ENCODE measurements at regions not wholly inside any gene's neighbourhood (a gene's known extent, or its start where the extent isn't known, plus 50 kb on each side); places are given as distances from the start of the nearest gene placed in this dataset.

DNA sequence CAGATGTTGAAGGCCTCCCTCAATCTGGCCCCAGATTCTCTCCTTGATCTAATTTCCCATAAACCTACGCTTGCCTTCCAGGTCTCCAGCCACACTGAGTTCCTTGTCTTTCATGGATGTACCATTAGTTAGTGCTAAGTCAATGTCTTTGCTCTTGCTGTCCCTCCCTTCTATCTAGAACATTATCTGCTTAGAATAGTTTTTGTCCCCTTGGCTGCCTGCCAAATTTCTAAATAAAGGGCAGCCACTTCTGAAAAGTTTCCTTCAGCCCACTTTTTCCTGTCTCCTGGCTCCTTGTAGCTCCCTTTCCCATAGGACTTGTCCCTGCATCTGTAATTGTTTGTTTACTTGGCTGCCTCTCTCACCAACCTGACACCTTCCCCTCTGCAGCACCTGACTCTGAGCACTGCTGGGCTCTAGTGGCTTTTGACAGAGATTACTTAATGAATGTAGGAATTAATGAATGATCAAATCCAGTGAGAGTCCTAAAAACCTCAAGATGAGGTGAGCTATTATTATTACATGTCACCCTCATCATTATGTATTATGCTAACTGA, 58.3 kb downstream of the CXCL12 start:
- Histone ChIP-seq H3K4me1 (ENCODE audit: control insufficient read depth in 1 of 2, extremely low read depth in 1 of 2, insufficient read depth in 2 of 2, low read length in 2 of 2) (no peaks in the 10 kb centered on the region), H3K27me3 (replicated peaks in 1 of 2; ENCODE audit: control insufficient read depth in 2 of 2, extremely low read depth in 1 of 2, insufficient read depth in 2 of 2, low read length in 1 of 2) (no peaks in the 10 kb centered on the region), H3K36me3 (ENCODE audit: control insufficient read depth in 2 of 2, extremely low read depth in 1 of 2, insufficient read depth in 1 of 2, low read length in 1 of 2) (no peaks in the 10 kb centered on the region), H3K9me3 (no peaks in the 10 kb centered on the region), H3K27ac (ENCODE audit: low read length) (no peak overlapping the region), H3K4me3 (ENCODE audit: control insufficient read depth in 1 of 2, extremely low read depth in 1 of 2, low read length in 1 of 2) (no peak overlapping the region)
- DNase-seq (no peak), ATAC-seq (replicated peaks in 1 of 4) (no peak)
- POLR2A ChIA-PET = no interaction called here
- Mint-ChIP-seq H3K27ac (no peak overlapping the region), H3K36me3 (no peaks in the 10 kb centered on the region), H3K4me1 (no peaks in the 10 kb centered on the region), H3K4me3 (no peak overlapping the region), H3K27me3 (peaks cover 7 to 19% of the 10 kb centered on the region in 2 donors), H3K9me3 (no peaks in the 10 kb centered on the region)
- no CpG with 5 or more reads among the region's 1 CpG for WGBS (ENCODE audit: insufficient coverage)
- CTCF ChIA-PET = no interaction called here

DNA sequence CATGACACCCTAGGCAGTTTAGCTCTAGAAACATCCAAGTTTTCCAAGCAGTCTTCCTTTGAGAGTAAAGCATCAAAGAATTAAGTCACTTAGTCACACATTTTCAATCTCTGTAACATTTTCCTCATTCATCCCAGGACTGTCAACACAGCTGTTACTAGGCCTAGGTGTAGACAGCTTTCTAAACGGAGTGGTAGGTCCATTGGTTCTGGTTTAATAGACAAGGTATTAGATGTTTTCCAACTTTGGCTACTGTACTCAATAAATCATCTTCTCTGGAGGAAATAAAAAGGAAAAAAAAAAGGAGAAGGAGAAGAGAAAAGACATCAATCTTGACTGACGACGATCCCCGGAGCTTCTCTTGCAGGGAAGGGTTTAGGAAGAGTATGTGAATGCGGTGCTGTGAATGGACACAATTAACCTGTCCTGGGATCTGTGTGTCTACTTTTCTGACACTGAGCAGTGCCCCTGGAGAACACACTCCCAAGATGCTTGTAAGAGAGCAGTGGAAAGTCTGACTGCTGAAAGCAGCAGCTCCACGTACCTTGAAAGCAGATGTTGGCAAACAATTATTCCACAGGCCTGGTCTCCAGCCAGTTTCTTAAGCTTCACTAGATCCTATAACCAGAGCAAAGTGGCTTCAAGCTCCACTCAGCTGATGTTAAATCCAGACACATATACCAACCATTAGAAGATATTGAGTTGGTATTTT, 59.1 kb downstream of the CXCL12 start:
- Histone ChIP-seq H3K4me1 (ENCODE audit: control insufficient read depth in 1 of 2, extremely low read depth in 1 of 2, insufficient read depth in 2 of 2, low read length in 2 of 2) (no peaks in the 10 kb centered on the region), H3K27me3 (replicated peaks in 1 of 2; ENCODE audit: control insufficient read depth in 2 of 2, extremely low read depth in 1 of 2, insufficient read depth in 2 of 2, low read length in 1 of 2) (no peaks in the 10 kb centered on the region), H3K27ac (ENCODE audit: low read length) (no peak overlapping the region), H3K36me3 (ENCODE audit: control insufficient read depth in 2 of 2, extremely low read depth in 1 of 2, insufficient read depth in 1 of 2, low read length in 1 of 2) (no peaks in the 10 kb centered on the region), H3K4me3 (ENCODE audit: control insufficient read depth in 1 of 2, extremely low read depth in 1 of 2, low read length in 1 of 2) (no peak overlapping the region), H3K9me3 (no peaks in the 10 kb centered on the region)
- Mint-ChIP-seq H3K4me1 (no peaks in the 10 kb centered on the region), H3K27ac (no peak overlapping the region), H3K4me3 (no peak overlapping the region), H3K9me3 (no peaks in the 10 kb centered on the region), H3K36me3 (no peaks in the 10 kb centered on the region), H3K27me3 (peaks cover 7 to 19% of the 10 kb centered on the region in 2 donors)
- ATAC-seq (replicated peaks in 1 of 4) (no peak), DNase-seq (no peak)
- ChIA-PET CTCF (no interaction called here), POLR2A (no interaction called here)
- 52% methylated on average over 5 of the region's 6 CpGs for WGBS (ENCODE audit: insufficient coverage)

- 90% methylated on average over 1 of the region's 3 CpGs for WGBS (ENCODE audit: insufficient coverage)
- CTCF ChIA-PET = no interaction called here
- H3K4me1 Mint-ChIP-seq = no peaks in the 10 kb centered on the region
- no peaks in the 10 kb centered on the region for H3K36me3 Mint-ChIP-seq
- Histone ChIP-seq H3K27me3 (replicated peaks in 1 of 2; ENCODE audit: control insufficient read depth in 2 of 2, extremely low read depth in 1 of 2, insufficient read depth in 2 of 2, low read length in 1 of 2) (no peaks in the 10 kb centered on the region), H3K9me3 (no peaks in the 10 kb centered on the region), H3K27ac (ENCODE audit: low read length) (no peak overlapping the region), H3K36me3 (ENCODE audit: control insufficient read depth in 2 of 2, extremely low read depth in 1 of 2, insufficient read depth in 1 of 2, low read length in 1 of 2) (no peaks in the 10 kb centered on the region), H3K4me3 (ENCODE audit: control insufficient read depth in 1 of 2, extremely low read depth in 1 of 2, low read length in 1 of 2) (no peak overlapping the region), H3K4me1 (ENCODE audit: control insufficient read depth in 1 of 2, extremely low read depth in 1 of 2, insufficient read depth in 2 of 2, low read length in 2 of 2) (no peaks in the 10 kb centered on the region)
- H3K9me3 Mint-ChIP-seq = no peaks in the 10 kb centered on the region
- peaks cover 13 to 17% of the 10 kb centered on the region in 2 donors for H3K27me3 Mint-ChIP-seq
- POLR2A ChIA-PET = no interaction called here
- ATAC-seq (replicated peaks in 1 of 4) (no peak), DNase-seq (no peak)
- no peak overlapping the region for H3K27ac Mint-ChIP-seq
- no peak overlapping the region for H3K4me3 Mint-ChIP-seq
These were observed 59.7 kb downstream of the CXCL12 start for GRCh38 chr10:44325157-44325556.

DNA sequence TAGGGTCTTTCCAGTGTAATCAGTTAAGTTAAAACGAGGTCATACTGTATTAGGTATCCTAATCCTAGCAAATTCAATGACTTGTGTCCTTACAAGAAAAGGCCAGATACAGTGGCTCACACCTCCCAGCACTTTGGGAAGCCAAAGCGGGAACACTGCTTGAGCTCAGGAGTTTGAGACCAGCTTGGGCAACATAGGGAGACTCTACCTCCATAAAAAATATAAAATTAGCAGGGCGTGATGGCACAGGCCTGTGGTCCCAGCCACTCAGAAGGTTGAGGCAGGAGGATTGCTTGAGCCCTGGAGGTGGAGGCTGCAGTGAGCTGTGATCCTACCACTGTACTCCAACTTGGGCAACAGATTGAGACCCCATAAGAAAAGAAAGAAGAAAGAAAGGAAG, 61.1 kb downstream of the CXCL12 start:
- H3K36me3 Mint-ChIP-seq = no peaks in the 10 kb centered on the region
- ChIA-PET POLR2A (no interaction called here), CTCF (no interaction called here)
- peaks cover 0 to 3% of the 10 kb centered on the region in 2 experiments for H3K27me3 ChIP-seq (replicated peaks in 1 of 2; ENCODE audit: control insufficient read depth in 2 of 2, extremely low read depth in 1 of 2, insufficient read depth in 2 of 2, low read length in 1 of 2)
- no CpG with 5 or more reads among the region's 3 CpGs for WGBS (ENCODE audit: insufficient coverage)
- no peak overlapping the region for H3K27ac ChIP-seq (ENCODE audit: low read length)
- no peaks in the 10 kb centered on the region for H3K36me3 ChIP-seq (ENCODE audit: control insufficient read depth in 2 of 2, extremely low read depth in 1 of 2, insufficient read depth in 1 of 2, low read length in 1 of 2)
- H3K9me3 Mint-ChIP-seq = no peaks in the 10 kb centered on the region
- H3K4me1 ChIP-seq (ENCODE audit: control insufficient read depth in 1 of 2, extremely low read depth in 1 of 2, insufficient read depth in 2 of 2, low read length in 2 of 2) = no peaks in the 10 kb centered on the region
- DNase-seq (no peak), ATAC-seq (replicated peaks in 1 of 4) (no peak)
- H3K4me1 Mint-ChIP-seq = no peaks in the 10 kb centered on the region
- H3K9me3 ChIP-seq = no peaks in the 10 kb centered on the region
- H3K27me3 Mint-ChIP-seq = peaks cover 18 to 20% of the 10 kb centered on the region in 2 donors
- H3K27ac Mint-ChIP-seq = no peak overlapping the region
- no peak overlapping the region for H3K4me3 ChIP-seq (ENCODE audit: control insufficient read depth in 1 of 2, extremely low read depth in 1 of 2, low read length in 1 of 2)
- H3K4me3 Mint-ChIP-seq = no peak overlapping the region

- Histone ChIP-seq H3K4me1 (ENCODE audit: control insufficient read depth in 1 of 2, extremely low read depth in 1 of 2, insufficient read depth in 2 of 2, low read length in 2 of 2) (no peaks in the 10 kb centered on the region), H3K27me3 (replicated peaks in 1 of 2; ENCODE audit: control insufficient read depth in 2 of 2, extremely low read depth in 1 of 2, insufficient read depth in 2 of 2, low read length in 1 of 2) (peaks cover 0 to 7% of the 10 kb centered on the region in 2 experiments), H3K36me3 (ENCODE audit: control insufficient read depth in 2 of 2, extremely low read depth in 1 of 2, insufficient read depth in 1 of 2, low read length in 1 of 2) (no peaks in the 10 kb centered on the region), H3K27ac (ENCODE audit: low read length) (no peak overlapping the region), H3K4me3 (ENCODE audit: control insufficient read depth in 1 of 2, extremely low read depth in 1 of 2, low read length in 1 of 2) (no peak overlapping the region), H3K9me3 (no peaks in the 10 kb centered on the region)
- peaks cover 18 to 25% of the 10 kb centered on the region in 2 donors for H3K27me3 Mint-ChIP-seq
- CTCF ChIA-PET = no interaction called here
- DNase-seq = no peak
- H3K9me3 Mint-ChIP-seq = no peaks in the 10 kb centered on the region
- H3K4me1 Mint-ChIP-seq = no peaks in the 10 kb centered on the region
- WGBS (ENCODE audit: insufficient coverage) = 61% methylated on average over 2 of the region's 2 CpGs
- H3K36me3 Mint-ChIP-seq = no peaks in the 10 kb centered on the region
- H3K4me3 Mint-ChIP-seq = no peak overlapping the region
- no peak overlapping the region for H3K27ac Mint-ChIP-seq
- no peak for ATAC-seq (replicated peaks in 1 of 4)
- POLR2A ChIA-PET = no interaction called here
These were observed 62.8 kb downstream of the CXCL12 start for GRCh38 chr10:44322137-44322536.

DNA sequence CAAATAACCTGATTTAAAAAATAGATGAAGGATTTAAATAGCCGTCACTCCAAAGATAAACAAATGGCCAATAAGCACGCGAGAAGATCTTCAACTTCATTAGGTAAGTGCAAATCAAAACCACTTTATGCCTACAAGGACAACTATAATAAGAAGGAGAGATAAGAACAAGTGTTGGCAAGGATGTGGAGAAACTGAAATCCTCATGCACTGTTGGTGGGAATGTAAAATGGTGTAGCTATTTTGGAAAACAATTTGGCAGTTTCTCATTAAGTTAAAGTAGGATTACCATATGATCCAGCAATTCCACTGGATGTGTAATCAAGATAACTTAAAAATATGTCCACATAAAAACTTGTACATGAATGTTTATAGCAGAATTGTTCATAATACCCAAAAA, 64.1 kb downstream of the CXCL12 start:
- Mint-ChIP-seq H3K27me3 (peaks cover 14 to 17% of the 10 kb centered on the region in 2 donors), H3K27ac (no peak overlapping the region), H3K9me3 (no peaks in the 10 kb centered on the region), H3K36me3 (no peaks in the 10 kb centered on the region), H3K4me3 (no peak overlapping the region), H3K4me1 (no peaks in the 10 kb centered on the region)
- WGBS (ENCODE audit: insufficient coverage) = no CpG with 5 or more reads among the region's 3 CpGs
- no peak overlapping the region for H3K27ac ChIP-seq (ENCODE audit: low read length)
- H3K36me3 ChIP-seq (ENCODE audit: control insufficient read depth in 2 of 2, extremely low read depth in 1 of 2, insufficient read depth in 1 of 2, low read length in 1 of 2) = no peaks in the 10 kb centered on the region
- H3K27me3 ChIP-seq (replicated peaks in 1 of 2; ENCODE audit: control insufficient read depth in 2 of 2, extremely low read depth in 1 of 2, insufficient read depth in 2 of 2, low read length in 1 of 2) = peaks cover 0 to 7% of the 10 kb centered on the region in 2 experiments
- H3K9me3 ChIP-seq = no peaks in the 10 kb centered on the region
- ChIA-PET CTCF (no interaction called here), POLR2A (no interaction called here)
- no peak for DNase-seq
- no peaks in the 10 kb centered on the region for H3K4me1 ChIP-seq (ENCODE audit: control insufficient read depth in 1 of 2, extremely low read depth in 1 of 2, insufficient read depth in 2 of 2, low read length in 2 of 2)
- no peak overlapping the region for H3K4me3 ChIP-seq (ENCODE audit: control insufficient read depth in 1 of 2, extremely low read depth in 1 of 2, low read length in 1 of 2)
- no peak for ATAC-seq (replicated peaks in 1 of 4)

- Mint-ChIP-seq H3K4me3 (no peak overlapping the region), H3K36me3 (no peaks in the 10 kb centered on the region), H3K27ac (no peak overlapping the region), H3K9me3 (no peaks in the 10 kb centered on the region), H3K4me1 (no peaks in the 10 kb centered on the region), H3K27me3 (peaks cover 14 to 20% of the 10 kb centered on the region in 2 donors)
- Histone ChIP-seq H3K36me3 (ENCODE audit: control insufficient read depth in 2 of 2, extremely low read depth in 1 of 2, insufficient read depth in 1 of 2, low read length in 1 of 2) (no peaks in the 10 kb centered on the region), H3K9me3 (no peaks in the 10 kb centered on the region), H3K4me3 (ENCODE audit: control insufficient read depth in 1 of 2, extremely low read depth in 1 of 2, low read length in 1 of 2) (no peak overlapping the region), H3K4me1 (ENCODE audit: control insufficient read depth in 1 of 2, extremely low read depth in 1 of 2, insufficient read depth in 2 of 2, low read length in 2 of 2) (no peaks in the 10 kb centered on the region), H3K27me3 (replicated peaks in 1 of 2; ENCODE audit: control insufficient read depth in 2 of 2, extremely low read depth in 1 of 2, insufficient read depth in 2 of 2, low read length in 1 of 2) (peaks cover 0 to 9% of the 10 kb centered on the region in 2 experiments), H3K27ac (ENCODE audit: low read length) (no peak overlapping the region)
- CTCF ChIA-PET = no interaction called here
- ATAC-seq (replicated peaks in 1 of 4) (no peak), DNase-seq (no peak)
- WGBS (ENCODE audit: insufficient coverage) = no CpG with 5 or more reads among the region's 3 CpGs
- POLR2A ChIA-PET = no interaction called here
These were observed 67.0 kb downstream of the CXCL12 start for GRCh38 chr10:44317856-44318255.
